MG63 (cell line): ENCODE measurements at regions not wholly inside any gene's neighbourhood (a gene's known extent, or its start where the extent isn't known, plus 50 kb on each side); places are given as distances from the start of the nearest gene placed in this dataset.

ENCODE experiments used
- DNase-seq: peaks from one replicate; pipeline ENCODE4 v3.0.0-alpha.2; 2020
- H3K27me3 ChIP-seq: fragments of 250-450 bp; sonication (Bioruptor Pico); 2 replicates; pipeline ENCODE4 v1.5.1; 2020; ENCODE audit warnings: mild to moderate bottlenecking, moderate library complexity
- H3K36me3 ChIP-seq: fragments of 250-450 bp; sonication (Bioruptor Pico); 2 replicates; pipeline ENCODE4 v1.5.1; 2020; ENCODE audit warnings: mild to moderate bottlenecking, moderate library complexity
- H3K4me3 ChIP-seq: fragments of 250-450 bp; sonication (Bioruptor Pico); 2 replicates; pipeline ENCODE4 v1.5.1; 2020; ENCODE audit warnings: mild to moderate bottlenecking, moderate library complexity
- H3K9me3 ChIP-seq: fragments of 250-450 bp; sonication (Bioruptor Pico); 2 replicates; pipeline ENCODE4 v1.5.1; 2020; ENCODE audit warnings: mild to moderate bottlenecking, moderate library complexity

DNA sequence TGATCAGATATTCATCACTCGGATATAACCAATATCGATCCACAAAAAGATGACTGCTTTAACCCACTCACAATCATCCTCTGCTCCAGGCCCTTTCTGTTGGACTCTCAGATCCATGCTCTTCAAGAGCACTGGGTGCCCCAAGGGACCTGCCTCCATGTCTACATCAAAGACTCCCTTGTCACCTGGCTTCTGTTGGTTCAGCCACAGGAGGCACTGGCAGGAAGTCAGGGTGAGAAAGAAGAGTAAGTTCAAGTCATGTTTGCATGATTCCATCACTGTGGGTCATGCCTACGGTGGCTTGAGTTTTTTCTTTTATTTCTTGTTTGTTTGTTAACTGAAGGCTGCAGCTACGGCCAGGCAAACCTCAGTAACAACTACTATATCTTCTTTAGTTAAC lies 243.3 kb downstream of the ADGRG6 start:
- H3K9me3 ChIP-seq: no peaks in the 10 kb centered on the region
- no peak overlapping the region for H3K4me3 ChIP-seq
- DNase-seq: no peak

DNA sequence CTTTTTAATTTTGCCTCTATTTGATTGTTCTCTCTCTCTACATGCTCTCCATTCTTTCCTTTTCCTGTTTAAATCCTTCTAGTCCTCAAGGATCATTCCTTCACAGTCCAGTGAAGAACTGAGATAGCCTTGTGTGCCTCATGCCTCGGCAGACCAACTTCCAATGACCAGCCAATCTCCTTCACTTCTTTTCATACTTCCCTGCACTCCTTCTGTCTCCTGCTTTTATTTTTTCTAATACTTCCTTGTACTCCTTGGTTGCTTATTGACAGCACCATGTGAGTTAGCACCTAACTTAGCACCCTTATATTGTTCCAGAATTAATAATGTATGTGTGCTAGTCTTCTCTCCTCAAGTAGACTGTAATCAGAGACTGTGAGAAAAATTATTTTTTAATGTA lies 246.8 kb downstream of the ADGRG6 start:
- no peak overlapping the region for H3K4me3 ChIP-seq
- no peak for DNase-seq
- H3K9me3 ChIP-seq: no peaks in the 10 kb centered on the region
- no peaks in the 10 kb centered on the region for H3K36me3 ChIP-seq
- H3K27me3 ChIP-seq: no peaks in the 10 kb centered on the region

More for the DNA sequence above, 243.3 kb downstream of the ADGRG6 start:
- Histone ChIP-seq H3K27me3 (no peaks in the 10 kb centered on the region), H3K36me3 (no peaks in the 10 kb centered on the region)

DNA sequence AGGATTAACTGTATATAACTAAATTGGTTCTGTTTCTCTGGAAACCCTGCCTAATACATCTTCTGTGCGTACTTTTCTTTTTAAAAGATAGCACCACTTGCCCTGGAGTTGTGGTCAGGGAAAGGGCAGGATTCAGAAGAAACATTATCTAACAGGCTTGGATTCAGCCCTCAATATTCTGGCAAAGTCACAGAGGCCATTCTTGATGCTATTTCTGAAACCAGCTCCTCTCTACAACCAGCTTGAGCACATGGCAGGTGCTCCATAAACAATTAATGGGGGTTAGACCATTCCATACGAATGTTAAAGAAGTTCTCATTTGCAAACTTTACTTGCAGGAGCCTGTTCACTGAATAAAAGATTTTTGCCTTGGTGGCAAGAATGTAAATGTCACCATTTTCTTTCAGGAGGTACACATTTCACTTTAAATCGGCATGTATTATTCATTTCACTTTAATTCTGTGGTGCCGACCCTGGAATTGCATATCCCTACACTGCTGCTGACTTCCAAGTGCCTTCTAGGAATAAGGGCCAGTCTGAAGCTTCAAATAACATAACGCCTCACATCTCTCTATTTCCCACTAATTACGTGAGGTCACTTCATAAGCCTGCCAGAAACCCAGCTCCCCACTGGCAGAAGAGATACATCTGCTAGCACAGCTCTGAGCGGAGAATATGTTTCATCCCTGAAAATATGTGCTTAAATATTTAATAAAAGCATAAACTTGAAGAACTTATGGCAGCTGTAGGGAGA lies 248.7 kb downstream of the ADGRG6 start:
- H3K36me3 ChIP-seq: no peaks in the 10 kb centered on the region
- H3K27me3 ChIP-seq: no peaks in the 10 kb centered on the region
- DNase-seq: peak; percentile 16
- no peak overlapping the region for H3K4me3 ChIP-seq
- no peaks in the 10 kb centered on the region for H3K9me3 ChIP-seq

DNA sequence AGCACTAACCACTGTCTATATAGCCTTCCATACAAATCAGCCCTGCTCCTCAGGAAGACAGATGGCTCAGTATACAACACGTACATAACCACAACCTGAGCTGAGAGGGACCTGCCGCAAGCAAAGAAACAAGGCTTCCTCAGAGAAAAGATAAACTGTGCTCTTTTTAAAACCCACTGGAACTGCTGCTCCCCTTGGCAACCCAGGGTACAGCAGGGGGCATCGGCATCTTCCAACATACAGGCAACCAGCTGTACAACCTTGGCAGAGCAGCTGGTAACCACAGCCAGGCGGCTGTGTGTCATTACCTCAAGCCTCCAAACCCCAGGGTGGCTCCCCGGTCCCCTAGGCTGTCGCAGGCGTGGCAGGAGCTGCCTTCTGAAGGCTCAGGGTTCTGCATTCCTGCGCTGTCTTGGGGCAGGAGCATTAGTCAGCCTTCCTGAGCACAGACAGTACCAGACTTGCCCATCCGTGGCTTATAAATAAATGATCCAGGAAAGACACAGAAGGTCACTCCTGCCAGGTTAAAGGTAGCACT lies 249.5 kb downstream of the ADGRG6 start:
- DNase-seq: peak; percentile 83
- Histone ChIP-seq H3K27me3 (no peaks in the 10 kb centered on the region), H3K9me3 (no peaks in the 10 kb centered on the region), H3K4me3 (no peak overlapping the region), H3K36me3 (no peaks in the 10 kb centered on the region)

DNA sequence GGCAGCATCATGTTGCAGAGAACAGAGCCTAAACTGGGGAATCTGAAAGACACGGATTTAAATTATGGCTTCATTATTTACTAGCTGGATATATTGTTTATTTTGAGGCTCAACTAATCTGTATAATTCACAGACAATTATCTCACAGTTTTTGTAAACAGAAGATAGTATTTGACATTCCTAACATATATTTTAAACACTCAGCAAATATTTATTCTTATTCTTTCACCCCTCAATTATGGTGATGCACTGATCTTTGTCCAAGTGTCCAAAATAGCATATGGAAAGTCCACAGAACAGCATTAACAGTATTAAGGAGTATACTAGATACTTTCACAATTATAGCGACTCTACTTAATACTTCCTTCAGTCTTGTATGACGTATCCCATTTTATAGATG lies 257.0 kb downstream of the ADGRG6 start:
- Histone ChIP-seq H3K4me3 (no peak overlapping the region), H3K9me3 (no peaks in the 10 kb centered on the region), H3K27me3 (no peaks in the 10 kb centered on the region), H3K36me3 (no peaks in the 10 kb centered on the region)
- no peak for DNase-seq

DNA sequence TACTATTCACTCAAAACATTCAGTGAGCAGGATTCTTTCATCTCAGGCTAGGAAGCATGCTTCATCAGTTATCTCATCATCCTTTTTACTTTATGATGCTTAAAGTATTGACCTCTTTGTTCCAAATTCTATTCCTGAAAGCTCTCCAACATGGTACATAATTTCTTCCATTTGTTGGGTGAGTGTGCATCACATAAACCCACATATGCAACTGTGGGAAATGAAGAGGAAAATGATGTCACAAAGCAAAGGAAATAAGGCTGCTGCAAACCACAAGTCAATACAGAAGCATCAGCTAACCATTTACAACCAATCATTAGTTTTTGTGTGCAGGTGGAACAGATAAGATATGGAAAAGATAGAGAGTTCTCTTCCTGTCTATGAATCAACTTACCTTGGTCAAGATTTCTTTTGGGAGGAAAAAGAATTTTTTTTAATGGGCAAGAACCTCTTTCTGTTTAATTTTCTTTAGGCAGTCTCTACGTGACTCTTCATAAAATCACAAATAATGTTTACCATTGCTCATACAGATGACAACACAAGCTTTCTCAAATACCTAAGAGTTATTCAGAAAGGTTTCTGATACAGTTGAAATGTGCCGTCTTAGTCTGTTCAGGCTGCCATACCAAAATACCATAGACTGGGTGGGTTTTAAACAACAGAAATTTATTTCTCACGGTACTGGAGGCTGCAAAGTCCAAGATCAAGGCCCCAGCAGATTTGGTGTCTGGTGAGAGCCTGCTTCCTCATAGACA lies 259.9 kb downstream of the ADGRG6 start:
- Histone ChIP-seq H3K9me3 (no peaks in the 10 kb centered on the region), H3K27me3 (no peaks in the 10 kb centered on the region), H3K4me3 (no peak overlapping the region), H3K36me3 (no peaks in the 10 kb centered on the region)
- DNase-seq: no peak

DNA sequence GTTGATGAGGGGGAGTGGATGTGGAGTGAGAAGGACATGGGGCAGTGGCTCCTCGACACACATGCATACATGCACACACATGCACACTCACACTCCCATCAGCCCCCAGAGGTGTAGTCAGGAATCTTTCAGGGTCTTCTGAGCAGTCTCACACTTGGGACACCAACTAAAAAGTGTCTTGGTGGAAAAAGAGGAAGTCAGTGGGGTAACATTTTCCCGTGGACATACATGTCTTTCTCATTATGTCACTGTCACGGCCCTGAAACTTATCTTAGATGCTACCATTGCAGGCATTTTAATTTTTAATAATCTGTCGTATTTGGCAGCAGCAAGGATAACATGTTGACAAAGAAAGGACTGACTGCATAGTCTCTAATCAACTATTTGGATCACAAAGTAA lies 261.1 kb downstream of the ADGRG6 start:
- DNase-seq: no peak
- no peaks in the 10 kb centered on the region for H3K9me3 ChIP-seq
- no peak overlapping the region for H3K4me3 ChIP-seq
- no peaks in the 10 kb centered on the region for H3K27me3 ChIP-seq
- H3K36me3 ChIP-seq: no peaks in the 10 kb centered on the region

DNA sequence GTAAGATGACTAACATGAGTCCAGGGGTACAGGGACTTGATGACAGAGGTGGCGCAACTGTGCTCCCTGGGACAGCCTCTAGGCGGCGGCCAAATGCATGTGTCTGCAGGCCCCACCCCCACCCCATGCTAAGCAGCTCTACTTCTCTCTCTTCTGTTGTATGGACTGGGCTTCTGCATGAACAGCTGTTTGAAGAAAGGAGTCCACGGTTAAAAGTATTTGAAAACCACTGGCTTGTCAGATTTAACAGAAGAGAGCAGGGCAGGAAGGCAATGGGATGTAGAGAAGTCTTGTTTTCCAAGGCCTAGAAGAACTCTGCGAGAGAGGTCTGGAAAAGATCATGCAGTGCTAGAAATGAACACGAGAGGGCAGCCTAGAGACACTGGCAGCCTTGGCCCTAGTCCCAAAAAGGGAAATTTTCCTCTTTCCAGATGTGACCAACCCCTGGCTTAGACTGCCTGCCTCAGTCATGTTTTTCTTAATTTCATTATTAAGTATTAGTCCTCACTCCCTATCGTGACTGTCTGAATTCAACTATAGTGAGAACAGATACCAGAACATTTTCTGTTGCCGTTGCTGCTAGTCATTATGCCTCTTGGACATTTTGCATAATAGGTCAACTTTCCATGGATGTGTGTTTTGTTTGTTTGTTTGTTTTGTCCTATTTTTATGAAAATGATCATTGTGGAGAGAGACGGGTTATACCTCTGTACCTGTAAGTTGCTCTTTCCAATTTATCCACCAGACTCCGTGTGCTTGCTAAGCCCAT lies 265.0 kb downstream of the ADGRG6 start:
- Histone ChIP-seq H3K4me3 (no peak overlapping the region), H3K27me3 (no peaks in the 10 kb centered on the region), H3K9me3 (no peaks in the 10 kb centered on the region), H3K36me3 (no peaks in the 10 kb centered on the region)
- peak; percentile 22 for DNase-seq

DNA sequence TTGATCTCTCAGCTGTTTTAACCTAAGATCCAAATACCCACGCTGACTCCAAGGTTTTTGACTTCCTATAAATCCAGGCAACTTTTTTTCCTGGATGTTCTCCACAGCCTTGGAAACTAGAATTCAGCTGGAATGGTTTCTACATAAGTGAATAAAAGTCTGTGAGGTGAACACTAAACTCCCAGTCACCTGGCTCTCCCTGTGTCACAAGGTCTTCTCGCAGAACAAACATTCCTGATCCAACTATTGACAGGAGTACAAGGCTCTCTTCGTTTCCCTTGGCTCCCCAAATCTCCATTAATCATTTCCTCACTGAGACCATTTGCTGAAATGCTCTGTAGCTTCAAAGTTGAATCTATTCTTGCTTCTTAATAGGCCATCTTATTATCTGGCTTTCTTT lies 265.7 kb downstream of the ADGRG6 start:
- no peak overlapping the region for H3K4me3 ChIP-seq
- DNase-seq: no peak
- no peaks in the 10 kb centered on the region for H3K27me3 ChIP-seq
- no peaks in the 10 kb centered on the region for H3K36me3 ChIP-seq
- no peaks in the 10 kb centered on the region for H3K9me3 ChIP-seq

DNA sequence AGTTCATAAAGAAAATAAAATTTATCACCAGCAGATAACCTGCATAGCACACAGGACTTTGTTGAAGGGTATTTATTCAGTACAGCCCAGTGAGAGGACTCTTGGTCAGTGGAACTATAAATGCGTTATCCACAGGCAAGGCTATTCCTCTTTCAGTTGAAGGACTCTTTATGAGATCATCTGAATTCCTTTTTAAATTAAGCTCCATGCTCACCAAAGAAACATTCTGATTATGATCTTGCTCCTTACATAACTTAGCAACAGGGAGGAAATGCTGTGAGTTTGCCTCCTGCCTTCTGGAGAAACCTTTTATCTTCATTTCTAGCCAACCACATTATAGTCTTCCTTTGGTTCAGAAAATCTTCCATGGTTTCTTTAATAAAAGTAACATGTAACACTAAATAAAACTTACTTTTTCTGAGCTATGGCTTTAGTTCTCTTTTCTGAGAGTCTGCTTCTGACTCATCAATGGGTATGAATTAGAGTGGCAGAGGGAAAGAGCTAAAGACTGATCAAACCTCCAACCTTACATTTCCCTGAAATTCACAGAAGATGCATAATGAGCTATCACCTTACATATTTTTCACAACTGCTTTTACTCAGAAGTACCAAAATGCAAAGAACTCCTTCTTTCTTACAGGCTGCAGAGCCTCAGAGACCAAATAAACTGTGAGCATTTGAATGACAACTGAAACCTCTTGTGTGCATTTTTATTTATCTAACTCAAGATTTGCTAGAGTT lies 267.2 kb downstream of the ADGRG6 start:
- no peak for DNase-seq
- Histone ChIP-seq H3K9me3 (peaks cover 8% of the 10 kb centered on the region), H3K4me3 (no peak overlapping the region), H3K36me3 (no peaks in the 10 kb centered on the region), H3K27me3 (no peaks in the 10 kb centered on the region)

DNA sequence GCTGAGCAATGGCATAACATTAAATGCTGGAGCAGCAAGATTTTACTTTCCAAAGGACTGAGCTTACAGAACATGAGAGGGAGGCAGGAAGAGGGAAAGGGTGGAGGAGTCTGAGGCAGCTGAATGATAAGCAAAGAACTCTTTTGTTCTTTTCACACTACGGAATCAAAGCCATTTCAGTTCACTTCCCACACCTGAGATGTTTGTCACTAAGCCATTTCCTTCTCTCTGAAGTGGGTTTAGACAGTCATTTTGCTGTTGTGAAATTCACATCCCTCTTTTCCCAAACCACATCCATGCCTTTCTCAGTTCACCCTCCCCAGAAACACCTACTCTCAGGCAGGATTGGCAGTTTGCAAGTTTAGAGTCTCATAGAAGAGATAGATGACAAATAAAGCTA lies 267.9 kb downstream of the ADGRG6 start:
- DNase-seq: no peak
- Histone ChIP-seq H3K4me3 (no peak overlapping the region), H3K27me3 (no peaks in the 10 kb centered on the region), H3K36me3 (no peaks in the 10 kb centered on the region), H3K9me3 (peaks cover 12% of the 10 kb centered on the region)

DNA sequence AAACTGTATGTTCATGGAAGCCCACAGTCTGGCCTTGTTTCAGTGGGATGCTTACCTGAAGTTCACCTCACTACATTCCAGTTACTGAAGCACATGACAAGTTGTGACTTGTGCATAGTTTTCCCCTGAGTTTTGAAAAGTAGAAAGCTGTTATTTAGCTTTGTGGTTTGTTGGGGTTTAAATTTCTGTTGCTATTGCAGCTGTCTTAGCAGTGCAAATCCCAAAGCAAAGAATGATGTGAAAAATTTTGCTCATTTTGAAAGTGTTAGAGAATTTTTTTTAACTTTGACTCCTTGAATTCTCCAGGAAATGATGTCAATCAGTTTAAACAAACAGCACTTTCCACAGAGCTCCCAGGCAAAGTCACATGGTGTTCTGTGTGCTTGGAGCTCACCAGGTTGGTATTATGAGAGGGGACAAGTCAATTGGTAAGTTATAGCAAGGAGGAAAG lies 268.4 kb downstream of the ADGRG6 start:
- DNase-seq: peak; percentile 10
- H3K9me3 ChIP-seq: peaks cover 14% of the 10 kb centered on the region
- H3K27me3 ChIP-seq: no peaks in the 10 kb centered on the region
- H3K4me3 ChIP-seq: no peak overlapping the region
- H3K36me3 ChIP-seq: no peaks in the 10 kb centered on the region

DNA sequence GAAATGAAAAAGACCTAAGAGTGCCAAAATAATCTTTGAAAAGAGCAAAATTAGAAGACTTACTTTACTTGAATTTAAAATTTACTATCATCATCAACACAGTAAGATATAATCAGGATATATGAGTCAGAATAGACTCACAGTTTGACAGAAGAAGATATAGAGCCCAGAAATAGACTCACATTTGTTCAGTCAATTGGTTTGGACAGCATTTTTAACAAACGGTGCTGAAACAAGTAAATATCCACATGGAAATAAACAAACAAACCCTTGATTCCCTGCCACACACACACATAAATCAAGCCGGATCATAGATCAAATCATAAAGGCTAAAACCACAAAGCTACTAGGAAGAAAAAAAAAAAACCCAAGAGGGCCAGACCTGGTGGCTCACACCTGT lies 291.1 kb downstream of the ADGRG6 start:
- Histone ChIP-seq H3K27me3 (no peaks in the 10 kb centered on the region), H3K9me3 (peaks cover 2% of the 10 kb centered on the region; the same call in 1 of the 2 replicates), H3K4me3 (no peak overlapping the region), H3K36me3 (no peaks in the 10 kb centered on the region)
- no peak for DNase-seq

DNA sequence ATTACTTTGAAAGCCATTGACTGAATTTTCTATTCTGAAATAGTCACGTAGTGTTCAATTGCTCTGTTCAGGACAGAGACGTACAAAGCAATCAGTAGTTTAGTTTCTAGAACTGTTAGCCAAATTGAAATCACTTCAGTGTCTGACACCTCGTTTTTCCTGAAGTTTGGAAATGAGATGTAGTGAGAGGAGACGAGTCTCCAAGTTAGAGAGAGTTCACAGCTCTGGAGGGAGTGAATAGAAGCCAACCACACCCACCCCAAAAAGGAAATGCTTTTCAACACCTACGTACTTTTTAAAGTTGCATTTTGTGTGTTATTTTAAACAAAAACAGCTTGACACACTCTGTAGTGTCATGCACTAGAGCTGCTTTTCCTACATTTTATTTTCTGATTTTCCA lies 296.0 kb downstream of the ADGRG6 start:
- H3K4me3 ChIP-seq: no peak overlapping the region
- H3K36me3 ChIP-seq: no peaks in the 10 kb centered on the region
- H3K27me3 ChIP-seq: no peaks in the 10 kb centered on the region
- H3K9me3 ChIP-seq: no peaks in the 10 kb centered on the region
- no peak for DNase-seq

DNA sequence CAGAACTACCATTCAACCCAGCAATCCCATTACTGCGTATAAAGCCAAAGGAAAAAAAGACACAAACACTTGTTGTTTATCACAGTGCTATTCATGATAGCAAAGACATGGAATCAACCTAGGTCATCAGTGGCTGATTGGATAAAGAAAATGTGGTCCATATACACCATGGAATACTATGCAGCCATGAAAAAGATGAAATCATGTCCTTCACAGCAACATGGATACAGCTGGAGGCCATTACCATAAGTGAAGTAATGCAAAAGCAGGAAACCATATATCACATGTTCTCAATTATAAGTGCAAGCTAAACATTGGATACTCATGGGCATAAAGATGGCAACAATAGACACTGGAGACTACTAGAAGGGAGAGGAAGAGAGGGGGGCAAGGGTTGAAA lies 299.6 kb downstream of the ADGRG6 start:
- H3K9me3 ChIP-seq: no peaks in the 10 kb centered on the region
- no peak for DNase-seq
- H3K36me3 ChIP-seq: no peaks in the 10 kb centered on the region
- no peak overlapping the region for H3K4me3 ChIP-seq
- no peaks in the 10 kb centered on the region for H3K27me3 ChIP-seq

DNA sequence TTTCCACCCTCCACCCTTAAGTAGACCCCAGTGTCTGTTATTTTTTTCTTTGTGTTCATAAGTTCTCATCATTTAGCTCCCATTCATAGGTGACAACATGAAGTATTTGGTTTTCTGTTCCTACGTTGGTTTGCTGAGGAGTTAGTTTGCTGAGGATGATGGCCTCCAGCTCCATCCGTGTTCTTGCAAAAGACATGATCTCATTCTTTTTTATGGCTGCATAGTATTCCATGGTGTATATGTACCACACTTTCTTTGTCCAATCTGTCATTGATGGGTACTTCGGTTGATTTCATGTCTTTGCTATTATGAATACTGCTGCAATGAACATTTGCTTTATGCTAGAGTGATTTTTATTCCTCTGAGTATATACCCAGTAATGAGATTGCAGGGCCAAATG lies 301.2 kb downstream of the ADGRG6 start:
- no peak overlapping the region for H3K4me3 ChIP-seq
- H3K27me3 ChIP-seq: no peaks in the 10 kb centered on the region
- no peaks in the 10 kb centered on the region for H3K9me3 ChIP-seq
- no peak for DNase-seq
- no peaks in the 10 kb centered on the region for H3K36me3 ChIP-seq
